ENCODE measurements at regions not wholly inside any gene's neighbourhood (a gene's known extent, or its start where the extent isn't known, plus 50 kb on each side); places are given as distances from the start of the nearest gene placed in this dataset.

- peaks cover 93% of the 10 kb centered on the region for H3K36me3 Mint-ChIP-seq (ENCODE audit: insufficient read depth, unreplicated experiment)
- H3K4me1 Mint-ChIP-seq (ENCODE audit: insufficient read depth, unreplicated experiment): peaks cover 41% of the 10 kb centered on the region
- no TSS peak for BruUV-seq (replicated peaks)
- peak overlapping the region; percentile 89 for H3K27ac Mint-ChIP-seq (ENCODE audit: low read depth, unreplicated experiment)
- H3K9me3 Mint-ChIP-seq (ENCODE audit: unreplicated experiment): no peaks in the 10 kb centered on the region
- CTCF ChIA-PET: interaction anchor here (0.6 to 4.1 kb wide), 28 partner anchors 9 to 599 kb away, joined by 3 to 89 read pairs (median 6); no protein-coding TSS in a partner anchor
- H3K27me3 Mint-ChIP-seq (ENCODE audit: insufficient read depth, unreplicated experiment): no peaks in the 10 kb centered on the region
- TF ChIP-seq CTCF (IDR thresholded peaks at IDR 0.05; ENCODE audit: unreplicated experiment): peak; percentile 92
- POLR2A ChIA-PET: interaction anchor here (0.6 to 3.4 kb wide), 12 partner anchors 11 to 670 kb away, joined by 3 to 23 read pairs (median 4); partner anchors contain the start of gene TMEM209
- intact Hi-C loops (cut with micrococcal nuclease): no loop called here
- peak; percentile 69 for DNase-seq (ENCODE audit: unreplicated experiment)
- no peak overlapping the region for H3K4me3 Mint-ChIP-seq (ENCODE audit: unreplicated experiment)
These were observed 141.3 kb upstream of the KLF14 start for GRCh38 chr7:130875265-130875741.

GRCh38 chr7:130875901-130876300 is 141.9 kb upstream of the KLF14 start:
- BruUV-seq (replicated peaks): no TSS peak
- no peak for TF ChIP-seq CTCF (IDR thresholded peaks at IDR 0.05; ENCODE audit: unreplicated experiment)
- peak overlapping the region; percentile 89 for H3K27ac Mint-ChIP-seq (ENCODE audit: low read depth, unreplicated experiment)
- H3K36me3 Mint-ChIP-seq (ENCODE audit: insufficient read depth, unreplicated experiment): peaks cover 93% of the 10 kb centered on the region
- intact Hi-C loops (cut with micrococcal nuclease): no loop called here
- no peaks in the 10 kb centered on the region for H3K27me3 Mint-ChIP-seq (ENCODE audit: insufficient read depth, unreplicated experiment)
- POLR2A ChIA-PET: interaction anchor here (0.6 to 3.4 kb wide), 11 partner anchors 10 to 671 kb away, joined by 3 to 23 read pairs (median 5); partner anchors contain the start of gene TMEM209
- peaks cover 46% of the 10 kb centered on the region for H3K4me1 Mint-ChIP-seq (ENCODE audit: insufficient read depth, unreplicated experiment)
- H3K4me3 Mint-ChIP-seq (ENCODE audit: unreplicated experiment): no peak overlapping the region
- DNase-seq (ENCODE audit: unreplicated experiment): no peak
- H3K9me3 Mint-ChIP-seq (ENCODE audit: unreplicated experiment): no peaks in the 10 kb centered on the region
- CTCF ChIA-PET: interaction anchor here (0.6 to 4.1 kb wide), 25 partner anchors 9 to 1245 kb away, joined by 3 to 89 read pairs (median 5); no protein-coding TSS in a partner anchor

- Mint-ChIP-seq H3K4me1 (ENCODE audit: insufficient read depth, unreplicated experiment) (peaks cover 57% of the 10 kb centered on the region), H3K27me3 (ENCODE audit: insufficient read depth, unreplicated experiment) (no peaks in the 10 kb centered on the region), H3K9me3 (ENCODE audit: unreplicated experiment) (no peaks in the 10 kb centered on the region), H3K4me3 (ENCODE audit: unreplicated experiment) (no peak overlapping the region), H3K36me3 (ENCODE audit: insufficient read depth, unreplicated experiment) (peaks cover 95% of the 10 kb centered on the region), H3K27ac (ENCODE audit: low read depth, unreplicated experiment) (no peak overlapping the region)
- TF ChIP-seq CTCF (IDR thresholded peaks at IDR 0.05; ENCODE audit: unreplicated experiment): no peak
- CTCF ChIA-PET: interaction anchor here (0.7 to 1.6 kb wide), 8 partner anchors 12 to 1251 kb away, joined by 3 to 8 read pairs (median 4); no protein-coding TSS in a partner anchor
- BruUV-seq (replicated peaks): no TSS peak
- no peak for DNase-seq (ENCODE audit: unreplicated experiment)
- intact Hi-C loops (cut with micrococcal nuclease): no loop called here
- POLR2A ChIA-PET: interaction anchor here (0.6 to 1.5 kb wide), 10 partner anchors 9 to 136 kb away, joined by 3 to 5 read pairs (median 4); no protein-coding TSS in a partner anchor
These were observed 143.4 kb upstream of the KLF14 start for GRCh38 chr7:130877236-130877990.

GRCh38 chr7:130877991-130878305 is 143.9 kb upstream of the KLF14 start:
- ChIA-PET CTCF (interaction anchor here (0.9 to 1.6 kb wide), 5 partner anchors 12 to 104 kb away, joined by 4 to 8 read pairs (median 6); no protein-coding TSS in a partner anchor), POLR2A (interaction anchor here (0.7 to 1.5 kb wide), 6 partner anchors 8 to 27 kb away, joined by 3 to 5 read pairs (median 4); no protein-coding TSS in a partner anchor)
- H3K36me3 Mint-ChIP-seq (ENCODE audit: insufficient read depth, unreplicated experiment): peaks cover 95% of the 10 kb centered on the region

More at GRCh38 chr7:130877991-130878305, 143.9 kb upstream of the KLF14 start:
- TF ChIP-seq CTCF (IDR thresholded peaks at IDR 0.05; ENCODE audit: unreplicated experiment): no peak
- Mint-ChIP-seq H3K9me3 (ENCODE audit: unreplicated experiment) (no peaks in the 10 kb centered on the region), H3K27me3 (ENCODE audit: insufficient read depth, unreplicated experiment) (no peaks in the 10 kb centered on the region), H3K4me3 (ENCODE audit: unreplicated experiment) (no peak overlapping the region), H3K4me1 (ENCODE audit: insufficient read depth, unreplicated experiment) (peaks cover 55% of the 10 kb centered on the region), H3K27ac (ENCODE audit: low read depth, unreplicated experiment) (no peak overlapping the region)
- BruUV-seq (replicated peaks): no TSS peak
- intact Hi-C loops (cut with micrococcal nuclease): no loop called here
- no peak for DNase-seq (ENCODE audit: unreplicated experiment)
